Neural cell (in vitro differentiated cells): ENCODE measurements at regions not wholly inside any gene's neighbourhood (a gene's known extent, or its start where the extent isn't known, plus 50 kb on each side); places are given as distances from the start of the nearest gene placed in this dataset.

Experiments used
- H2AFZ ChIP-seq: fragments of 200-600, 300-800 bp; sonication (generic), shearing (Covaris generic); 2 replicates; pipeline ENCODE4 v1.6.0; 2014; ENCODE audit warnings: low read depth, mild to moderate bottlenecking, antibody characterized with exemption, low read length, moderate library complexity
- H3F3A ChIP-seq: fragments of 200-600 bp; shearing (Covaris generic); 2 replicates; pipeline ENCODE4 v1.6.1; 2016; ENCODE audit warnings: mild to moderate bottlenecking, moderate library complexity, mixed read lengths, antibody characterized with exemption, low read length; ENCODE audit not compliant: insufficient read depth, poor library complexity, severe bottlenecking
- H3K27ac ChIP-seq: fragments of 200-600, 300-800 bp; sonication (generic), shearing (Covaris generic); 2 replicates; pipeline ENCODE4 v1.5.1; 2014; ENCODE audit warnings: mild to moderate bottlenecking, low read length, moderate library complexity
- H3K27me3 ChIP-seq: fragments of 300-800, 200-600 bp; sonication (generic), shearing (Covaris generic); 2 replicates; pipeline ENCODE4 v1.6.0; 2014; ENCODE audit warnings: mild to moderate bottlenecking, low read depth, low read length, moderate library complexity; ENCODE audit not compliant: insufficient read depth
- H3K36me3 ChIP-seq: fragments of 300-800, 200-600 bp; sonication (generic), shearing (Covaris generic); 2 replicates; pipeline ENCODE4 v1.5.1; 2014; ENCODE audit warnings: mild to moderate bottlenecking, antibody characterized with exemption, low read length, moderate library complexity; ENCODE audit not compliant: insufficient read depth
- H3K4me2 ChIP-seq: fragments of 300-800, 200-600 bp; sonication (generic), shearing (Covaris generic); 2 replicates; pipeline ENCODE4 v1.6.0; 2014; ENCODE audit warnings: mild to moderate bottlenecking, low read length
- H3K4me3 ChIP-seq: fragments of 300-800, 200-600 bp; sonication (generic), shearing (Covaris generic); 2 replicates; pipeline ENCODE4 v1.5.1; 2014; ENCODE audit warnings: mild to moderate bottlenecking, low read length, moderate library complexity
- H3K79me2 ChIP-seq: fragments of 200-600 bp; shearing (Covaris generic); replicated peaks from 2 replicates; pipeline ENCODE4 v1.6.0; 2014; ENCODE audit warnings: mild to moderate bottlenecking, low read length, moderate library complexity; ENCODE audit not compliant: insufficient read depth
- H3K9ac ChIP-seq: fragments of 300-800, 200-600 bp; sonication (generic), shearing (Covaris generic); 2 replicates; pipeline ENCODE4 v1.6.1; 2016; ENCODE audit warnings: mild to moderate bottlenecking, low read length, mixed read lengths
- H3K9me2 ChIP-seq: fragments of 200-600 bp; shearing (Covaris generic); 2 replicates; pipeline ENCODE4 v1.6.1; 2016; ENCODE audit warnings: mild to moderate bottlenecking, low read length, mixed read lengths; ENCODE audit not compliant: insufficient read depth
- H3K9me3 ChIP-seq: fragments of 200-600, 300-800 bp; sonication (generic), shearing (Covaris generic); 2 replicates; pipeline ENCODE4 v1.6.1; 2016; ENCODE audit warnings: mild to moderate bottlenecking, mixed run types, low read length, moderate library complexity, mixed read lengths
- H4K20me1 ChIP-seq: fragments of 200-600 bp; shearing (Covaris generic); 2 replicates; pipeline ENCODE4 v1.6.1; 2016; ENCODE audit warnings: mild to moderate bottlenecking, mixed run types; ENCODE audit not compliant: insufficient read depth
- EP300 ChIP-seq: fragments of 450-650 bp; conservative IDR thresholded peaks from 2 replicates; pipeline ENCODE4 v1.6.1; 2014; ENCODE audit warnings: antibody characterized with exemption, mild to moderate bottlenecking, moderate library complexity; ENCODE audit not compliant: poor library complexity, severe bottlenecking
- EZH2 ChIP-seq: fragments of 200-600, 300-800 bp; shearing (Covaris generic), sonication (generic); IDR thresholded peaks from 2 replicates; pipeline ENCODE4 v1.6.1; 2014; ENCODE audit warnings: antibody characterized with exemption, low read length, borderline replicate concordance, mild to moderate bottlenecking; ENCODE audit not compliant: insufficient read depth, poor library complexity, severe bottlenecking
- MXI1 ChIP-seq: fragments of 450-650 bp; conservative IDR thresholded peaks from 2 replicates; pipeline ENCODE4 v1.6.1; 2014; ENCODE audit warnings: antibody characterized with exemption, mild to moderate bottlenecking; ENCODE audit not compliant: poor library complexity, severe bottlenecking
- POLR2AphosphoS5 ChIP-seq: IDR thresholded peaks from 2 replicates; pipeline ENCODE4 v1.6.1; 2012
- RAD21 ChIP-seq: fragments of 450-650 bp; conservative IDR thresholded peaks from 2 replicates; pipeline ENCODE4 v1.6.1; 2014; ENCODE audit warnings: antibody characterized with exemption, mild to moderate bottlenecking, moderate library complexity
- SMC3 ChIP-seq: fragments of 450-650 bp; conservative IDR thresholded peaks from 2 replicates; pipeline ENCODE4 v1.6.1; 2014; ENCODE audit warnings: antibody characterized with exemption, mild to moderate bottlenecking, moderate library complexity; ENCODE audit not compliant: poor library complexity
- TAF1 ChIP-seq: IDR thresholded peaks from 2 replicates; pipeline ENCODE4 v1.6.1; 2012; ENCODE audit warnings: low read depth
- TF ChIP-seq, protein P1 (sequence below): fragments of 450-650 bp; IDR thresholded peaks from 2 replicates; pipeline ENCODE4 v1.5.1; 2014; ENCODE audit warnings: antibody characterized with exemption, mild to moderate bottlenecking, moderate library complexity; ENCODE audit not compliant: poor library complexity, severe bottlenecking
- TF ChIP-seq, protein P2 (sequence below): IDR thresholded peaks from 2 replicates; pipeline ENCODE4 v1.6.1; 2012; ENCODE audit warnings: borderline replicate concordance

DNA sequence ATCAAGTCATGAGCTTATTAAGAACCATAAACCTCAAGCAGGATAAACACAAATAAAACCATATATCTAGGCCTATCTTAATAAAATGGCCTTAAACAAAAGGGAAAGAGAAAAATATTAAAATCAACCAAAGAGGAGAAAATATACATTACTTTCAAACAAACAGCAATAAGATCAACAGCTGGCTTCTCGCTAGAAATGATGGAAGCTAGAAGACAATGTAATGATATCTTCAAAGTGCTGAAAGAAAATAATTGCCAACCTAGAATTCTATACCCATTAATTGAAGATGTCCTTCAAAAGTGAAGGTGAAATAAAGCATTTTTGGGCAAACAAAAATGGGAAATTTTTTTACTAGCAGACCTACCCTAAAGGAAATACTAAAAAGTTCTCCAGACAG is 142.9 kb upstream of the PODXL start:
- no peaks in the 10 kb centered on the region for H3K27me3 ChIP-seq
- H3K79me2 ChIP-seq, result no peaks in the 10 kb centered on the region
- no peak overlapping the region for H3K4me2 ChIP-seq
- TF ChIP-seq MXI1 (no peak), SMC3 (no peak), EP300 (no peak), RAD21 (no peak), POLR2AphosphoS5 (no peak), TAF1 (no peak), EZH2 (no peak)
- TF ChIP-seq, protein P1, sequence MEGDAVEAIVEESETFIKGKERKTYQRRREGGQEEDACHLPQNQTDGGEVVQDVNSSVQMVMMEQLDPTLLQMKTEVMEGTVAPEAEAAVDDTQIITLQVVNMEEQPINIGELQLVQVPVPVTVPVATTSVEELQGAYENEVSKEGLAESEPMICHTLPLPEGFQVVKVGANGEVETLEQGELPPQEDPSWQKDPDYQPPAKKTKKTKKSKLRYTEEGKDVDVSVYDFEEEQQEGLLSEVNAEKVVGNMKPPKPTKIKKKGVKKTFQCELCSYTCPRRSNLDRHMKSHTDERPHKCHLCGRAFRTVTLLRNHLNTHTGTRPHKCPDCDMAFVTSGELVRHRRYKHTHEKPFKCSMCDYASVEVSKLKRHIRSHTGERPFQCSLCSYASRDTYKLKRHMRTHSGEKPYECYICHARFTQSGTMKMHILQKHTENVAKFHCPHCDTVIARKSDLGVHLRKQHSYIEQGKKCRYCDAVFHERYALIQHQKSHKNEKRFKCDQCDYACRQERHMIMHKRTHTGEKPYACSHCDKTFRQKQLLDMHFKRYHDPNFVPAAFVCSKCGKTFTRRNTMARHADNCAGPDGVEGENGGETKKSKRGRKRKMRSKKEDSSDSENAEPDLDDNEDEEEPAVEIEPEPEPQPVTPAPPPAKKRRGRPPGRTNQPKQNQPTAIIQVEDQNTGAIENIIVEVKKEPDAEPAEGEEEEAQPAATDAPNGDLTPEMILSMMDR, result no peak
- TF ChIP-seq, protein P2, sequence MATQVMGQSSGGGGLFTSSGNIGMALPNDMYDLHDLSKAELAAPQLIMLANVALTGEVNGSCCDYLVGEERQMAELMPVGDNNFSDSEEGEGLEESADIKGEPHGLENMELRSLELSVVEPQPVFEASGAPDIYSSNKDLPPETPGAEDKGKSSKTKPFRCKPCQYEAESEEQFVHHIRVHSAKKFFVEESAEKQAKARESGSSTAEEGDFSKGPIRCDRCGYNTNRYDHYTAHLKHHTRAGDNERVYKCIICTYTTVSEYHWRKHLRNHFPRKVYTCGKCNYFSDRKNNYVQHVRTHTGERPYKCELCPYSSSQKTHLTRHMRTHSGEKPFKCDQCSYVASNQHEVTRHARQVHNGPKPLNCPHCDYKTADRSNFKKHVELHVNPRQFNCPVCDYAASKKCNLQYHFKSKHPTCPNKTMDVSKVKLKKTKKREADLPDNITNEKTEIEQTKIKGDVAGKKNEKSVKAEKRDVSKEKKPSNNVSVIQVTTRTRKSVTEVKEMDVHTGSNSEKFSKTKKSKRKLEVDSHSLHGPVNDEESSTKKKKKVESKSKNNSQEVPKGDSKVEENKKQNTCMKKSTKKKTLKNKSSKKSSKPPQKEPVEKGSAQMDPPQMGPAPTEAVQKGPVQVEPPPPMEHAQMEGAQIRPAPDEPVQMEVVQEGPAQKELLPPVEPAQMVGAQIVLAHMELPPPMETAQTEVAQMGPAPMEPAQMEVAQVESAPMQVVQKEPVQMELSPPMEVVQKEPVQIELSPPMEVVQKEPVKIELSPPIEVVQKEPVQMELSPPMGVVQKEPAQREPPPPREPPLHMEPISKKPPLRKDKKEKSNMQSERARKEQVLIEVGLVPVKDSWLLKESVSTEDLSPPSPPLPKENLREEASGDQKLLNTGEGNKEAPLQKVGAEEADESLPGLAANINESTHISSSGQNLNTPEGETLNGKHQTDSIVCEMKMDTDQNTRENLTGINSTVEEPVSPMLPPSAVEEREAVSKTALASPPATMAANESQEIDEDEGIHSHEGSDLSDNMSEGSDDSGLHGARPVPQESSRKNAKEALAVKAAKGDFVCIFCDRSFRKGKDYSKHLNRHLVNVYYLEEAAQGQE, result no peak
- H3K36me3 ChIP-seq, result no peaks in the 10 kb centered on the region
- no peaks in the 10 kb centered on the region for H3K9me3 ChIP-seq
- no peaks in the 10 kb centered on the region for H4K20me1 ChIP-seq
- no peak overlapping the region for H3K4me3 ChIP-seq
- no peak overlapping the region for H3K27ac ChIP-seq
- no peak overlapping the region for H2AFZ ChIP-seq
- H3K9me2 ChIP-seq, result no peaks in the 10 kb centered on the region
- no peak overlapping the region for H3K9ac ChIP-seq
- H3F3A ChIP-seq, result no peaks in the 10 kb centered on the region

DNA sequence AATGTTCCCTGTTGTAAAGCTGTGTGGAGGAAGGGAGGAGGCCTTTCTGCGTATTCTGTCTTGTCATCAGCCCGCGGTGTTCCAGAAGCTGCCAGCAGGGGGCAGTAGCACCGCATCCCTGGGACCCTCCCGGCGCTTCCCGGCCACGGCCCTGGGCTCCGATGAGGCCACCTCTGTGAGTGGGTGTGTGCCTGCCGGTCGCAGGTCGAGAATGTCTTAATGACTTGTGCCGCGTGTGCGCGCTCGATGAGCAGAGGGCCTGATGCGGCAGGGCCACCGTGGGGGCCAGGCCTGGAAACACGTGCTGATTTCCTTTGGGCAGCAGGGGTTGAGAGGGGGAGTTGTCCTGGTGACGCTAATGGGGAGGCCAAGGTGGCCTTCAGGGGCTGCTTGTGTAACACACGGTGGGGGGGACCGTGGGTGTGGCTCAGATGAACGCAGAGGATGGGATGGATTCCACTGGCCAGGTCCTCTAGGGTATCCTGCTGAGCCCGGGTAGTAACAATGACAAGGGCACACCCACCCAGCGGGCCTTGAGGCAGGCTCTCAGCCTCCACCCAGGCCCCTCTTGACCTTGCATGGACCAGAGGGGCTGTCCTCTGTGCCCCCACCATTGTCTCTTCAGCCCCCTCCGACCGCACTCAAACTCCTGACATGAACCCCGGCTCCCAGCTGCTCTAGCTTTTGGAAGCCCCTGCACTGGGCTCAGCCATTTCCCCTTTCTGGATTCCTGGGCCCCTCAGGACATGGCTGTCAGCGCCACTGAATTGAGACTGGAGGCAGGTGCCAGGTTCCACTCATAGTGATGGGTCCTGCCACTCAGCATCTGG is 135.9 kb upstream of the PODXL start:
- Histone ChIP-seq H2AFZ (no peak overlapping the region), H4K20me1 (no peaks in the 10 kb centered on the region), H3K36me3 (no peaks in the 10 kb centered on the region), H3K27ac (no peak overlapping the region), H3F3A (no peaks in the 10 kb centered on the region), H3K4me3 (no peak overlapping the region), H3K27me3 (no peaks in the 10 kb centered on the region), H3K9ac (no peak overlapping the region), H3K4me2 (no peak overlapping the region), H3K9me2 (no peaks in the 10 kb centered on the region), H3K79me2 (no peaks in the 10 kb centered on the region), H3K9me3 (no peaks in the 10 kb centered on the region)
- TF ChIP-seq RAD21, result peak; percentile 93
- TF ChIP-seq EP300, result no peak
- no peak for TF ChIP-seq TAF1
- no peak for TF ChIP-seq EZH2
- peak; percentile 41 for TF ChIP-seq MXI1
- TF ChIP-seq, protein P1, result peak; percentile 96
- peak; percentile 91 for TF ChIP-seq SMC3
- TF ChIP-seq POLR2AphosphoS5, result no peak
- TF ChIP-seq, protein P2, result no peak
